ENCODE measurements at regions not wholly inside any gene's neighbourhood (a gene's known extent, or its start where the extent isn't known, plus 50 kb on each side); places are given as distances from the start of the nearest gene placed in this dataset.

DNA sequence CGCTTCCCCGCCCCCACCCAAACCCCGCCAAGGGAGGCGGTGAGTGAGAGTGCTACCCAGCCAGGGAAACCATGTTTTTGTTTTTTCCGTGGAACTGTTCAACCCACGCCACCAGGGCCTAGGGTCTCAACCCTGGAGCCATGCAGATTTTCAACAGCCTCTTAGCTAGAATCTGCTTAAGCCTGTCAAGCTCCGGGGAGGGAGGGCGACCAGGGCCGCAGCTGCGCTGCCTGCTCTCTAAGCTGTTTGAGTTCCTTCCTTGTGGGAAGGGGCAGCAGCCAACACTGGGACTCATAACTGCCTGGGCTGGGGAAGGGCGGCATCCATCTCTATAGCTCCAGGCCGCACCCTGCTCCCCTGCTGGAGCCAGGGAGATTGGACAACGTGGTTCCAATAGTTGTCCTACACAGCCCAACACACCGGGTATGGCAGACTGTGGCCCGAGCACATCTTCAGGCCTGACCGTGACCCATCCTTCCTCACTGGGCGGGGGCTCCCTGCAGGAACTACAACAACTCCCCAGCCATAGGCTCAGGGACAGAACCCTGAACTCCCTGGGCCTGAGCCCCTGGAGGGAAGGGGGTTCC is 1065.7 kb upstream of the MANEA start:
- Histone ChIP-seq H3K36me3 (no peaks in the 10 kb centered on the region), H3K4me1 (ENCODE audit: insufficient read depth) (no peaks in the 10 kb centered on the region), H3K27ac (no peak overlapping the region), H3K9me3 (no peaks in the 10 kb centered on the region), H3K4me3 (no peak overlapping the region), H3K27me3 (no peaks in the 10 kb centered on the region)
- intact Hi-C loops (cut with DNase I) = no loop called here
- no peak for DNase-seq
- TF ChIP-seq, protein P1, sequence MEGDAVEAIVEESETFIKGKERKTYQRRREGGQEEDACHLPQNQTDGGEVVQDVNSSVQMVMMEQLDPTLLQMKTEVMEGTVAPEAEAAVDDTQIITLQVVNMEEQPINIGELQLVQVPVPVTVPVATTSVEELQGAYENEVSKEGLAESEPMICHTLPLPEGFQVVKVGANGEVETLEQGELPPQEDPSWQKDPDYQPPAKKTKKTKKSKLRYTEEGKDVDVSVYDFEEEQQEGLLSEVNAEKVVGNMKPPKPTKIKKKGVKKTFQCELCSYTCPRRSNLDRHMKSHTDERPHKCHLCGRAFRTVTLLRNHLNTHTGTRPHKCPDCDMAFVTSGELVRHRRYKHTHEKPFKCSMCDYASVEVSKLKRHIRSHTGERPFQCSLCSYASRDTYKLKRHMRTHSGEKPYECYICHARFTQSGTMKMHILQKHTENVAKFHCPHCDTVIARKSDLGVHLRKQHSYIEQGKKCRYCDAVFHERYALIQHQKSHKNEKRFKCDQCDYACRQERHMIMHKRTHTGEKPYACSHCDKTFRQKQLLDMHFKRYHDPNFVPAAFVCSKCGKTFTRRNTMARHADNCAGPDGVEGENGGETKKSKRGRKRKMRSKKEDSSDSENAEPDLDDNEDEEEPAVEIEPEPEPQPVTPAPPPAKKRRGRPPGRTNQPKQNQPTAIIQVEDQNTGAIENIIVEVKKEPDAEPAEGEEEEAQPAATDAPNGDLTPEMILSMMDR (IDR thresholded peaks at IDR 0.05) = no peak
- TF ChIP-seq POLR2A (IDR thresholded peaks at IDR 0.05) (no peak), EP300 (IDR thresholded peaks at IDR 0.05) (no peak)
- 87 to 95% (median 93%) methylated on average over 17 of the region's 17 CpGs for WGBS, 3 donors

GRCh38 chr6:94510877-94511276 is 1066.5 kb upstream of the MANEA start:
- Histone ChIP-seq H3K27ac (no peak overlapping the region), H3K9me3 (no peaks in the 10 kb centered on the region), H3K36me3 (no peaks in the 10 kb centered on the region), H3K4me3 (no peak overlapping the region), H3K4me1 (ENCODE audit: insufficient read depth) (no peaks in the 10 kb centered on the region), H3K27me3 (no peaks in the 10 kb centered on the region)
- no peak for DNase-seq
- TF ChIP-seq, protein P1 (IDR thresholded peaks at IDR 0.05) = no peak
- TF ChIP-seq EP300 (IDR thresholded peaks at IDR 0.05) (no peak), POLR2A (IDR thresholded peaks at IDR 0.05) (no peak)
- intact Hi-C loops (cut with DNase I) = no loop called here
- 87 to 89% (median 87%) methylated on average over 17 to 18 of the region's 18 CpGs for WGBS, 3 donors

GRCh38 chr6:94501516-94501915 is 1075.8 kb upstream of the MANEA start:
- Histone ChIP-seq H3K9me3 (no peaks in the 10 kb centered on the region), H3K4me1 (ENCODE audit: insufficient read depth) (no peaks in the 10 kb centered on the region), H3K36me3 (no peaks in the 10 kb centered on the region), H3K4me3 (no peak overlapping the region), H3K27ac (no peak overlapping the region), H3K27me3 (no peaks in the 10 kb centered on the region)
- WGBS, 3 donors = 1 to 20% (median 3%) methylated on average over 2 of the region's 2 CpGs
- TF ChIP-seq, protein P1 (IDR thresholded peaks at IDR 0.05) = no peak
- TF ChIP-seq EP300 (IDR thresholded peaks at IDR 0.05) = no peak
- TF ChIP-seq POLR2A (IDR thresholded peaks at IDR 0.05) = no peak
- intact Hi-C loops (cut with DNase I) = no loop called here
- no peak for DNase-seq

- H3K27me3 ChIP-seq = no peaks in the 10 kb centered on the region
- H3K9me3 ChIP-seq = no peaks in the 10 kb centered on the region
- intact Hi-C loops (cut with DNase I) = no loop called here
- H3K4me3 ChIP-seq = no peak overlapping the region
- no peak overlapping the region for H3K27ac ChIP-seq
- no peaks in the 10 kb centered on the region for H3K36me3 ChIP-seq
- no peaks in the 10 kb centered on the region for H3K4me1 ChIP-seq (ENCODE audit: insufficient read depth)
- no peak for DNase-seq
- TF ChIP-seq EP300 (IDR thresholded peaks at IDR 0.05) = no peak
- TF ChIP-seq, protein P1 (IDR thresholded peaks at IDR 0.05) = no peak
- no peak for TF ChIP-seq POLR2A (IDR thresholded peaks at IDR 0.05)
Measured at GRCh38 chr6:94498099-94498498, 1078.7 kb upstream of the EPHA7 start.

All from ovary (tissue), 7 donors.